ENCODE measurements at regions not wholly inside any gene's neighbourhood (a gene's known extent, or its start where the extent isn't known, plus 50 kb on each side); places are given as distances from the start of the nearest gene placed in this dataset.

GRCh38 chr11:113554526-113554925 is 79.3 kb upstream of the DRD2 start:
- Histone ChIP-seq H3K4me3 (replicated peaks in 1 of 3; ENCODE audit: insufficient read depth in 1 of 3, low read depth in 2 of 3, low read length in 3 of 3) (no peak overlapping the region), H3K79me2 (ENCODE audit: insufficient read depth, low read length) (no peaks in the 10 kb centered on the region), H4K20me1 (ENCODE audit: insufficient read depth, low read length) (no peaks in the 10 kb centered on the region), H3K27me3 (ENCODE audit: control insufficient read depth in 1 of 2, insufficient read depth in 2 of 2, low read length in 2 of 2) (peaks cover 0 to 7% of the 10 kb centered on the region in 2 experiments; a peak in 1 of 5 replicates), H3K4me1 (ENCODE audit: insufficient read depth, low read length) (no peaks in the 10 kb centered on the region), H3K36me3 (replicated peaks in 1 of 2; ENCODE audit: control insufficient read depth in 1 of 2, insufficient read depth in 2 of 2, low read length in 2 of 2) (no peaks in the 10 kb centered on the region), H3K9ac (ENCODE audit: insufficient read depth, low read depth, low read length) (no peak overlapping the region), H2AFZ (ENCODE audit: low read length) (no peak overlapping the region), H3K27ac (ENCODE audit: extremely low read length, insufficient read depth, low read length) (no peak overlapping the region), H3K9me3 (ENCODE audit: low read length) (no peaks in the 10 kb centered on the region), H3K4me2 (ENCODE audit: low read depth, low read length) (no peak overlapping the region)
- intact Hi-C loops (cut with micrococcal nuclease; ENCODE audit: unreplicated experiment): no loop called here
- TF ChIP-seq BCL6 (CRISPR knock-in tag; IDR thresholded peaks at IDR 0.05): no peak
- no peak for TF ChIP-seq KLF15 (CRISPR knock-in tag; IDR thresholded peaks at IDR 0.05; ENCODE audit: borderline replicate concordance)
- no peak for TF ChIP-seq ZBTB25 (CRISPR knock-in tag; IDR thresholded peaks at IDR 0.05)
- no peak for TF ChIP-seq SMC3 (IDR thresholded peaks at IDR 0.05; ENCODE audit: low read length)
- no peak for TF ChIP-seq SOX5 (CRISPR knock-in tag; IDR thresholded peaks at IDR 0.05; ENCODE audit: borderline replicate concordance)
- no peak for TF ChIP-seq ZNF891 (CRISPR knock-in tag; IDR thresholded peaks at IDR 0.05)
- no peak for TF ChIP-seq ZNF550 (CRISPR knock-in tag; IDR thresholded peaks at IDR 0.05; ENCODE audit: borderline replicate concordance)
- TF ChIP-seq ZNF264 (CRISPR knock-in tag; IDR thresholded peaks at IDR 0.05): no peak
- TF ChIP-seq NFKBIZ (CRISPR knock-in tag; IDR thresholded peaks at IDR 0.05): no peak
- no peak for TF ChIP-seq NFIC (IDR thresholded peaks at IDR 0.05; ENCODE audit: low read length)
- no peak for TF ChIP-seq CC2D1A (CRISPR knock-in tag; IDR thresholded peaks at IDR 0.05)
- TF ChIP-seq ARNT2 (CRISPR knock-in tag; IDR thresholded peaks at IDR 0.05; ENCODE audit: low read depth): no peak
- TF ChIP-seq MYNN (CRISPR knock-in tag; IDR thresholded peaks at IDR 0.05; ENCODE audit: low read depth): no peak
- no peak for TF ChIP-seq ZBTB40 (IDR thresholded peaks at IDR 0.05)
- TF ChIP-seq ZBTB40 (CRISPR knock-in tag; IDR thresholded peaks at IDR 0.05): no peak
- no peak for TF ChIP-seq ZUFSP (CRISPR knock-in tag; IDR thresholded peaks at IDR 0.05; ENCODE audit: borderline replicate concordance)
- FAIRE-seq: no peak
- WGBS (ENCODE audit: low lambda C conversion rate): 6% methylated on average over 2 of the region's 3 CpGs
- ChIA-PET CTCF (ENCODE audit: low intra/inter-chr PET ratio, low total read pairs) (no interaction called here), POLR2A (no interaction called here)
- in situ Hi-C loops (cut with HindIII; ENCODE audit: extremely low pct_ligation_motif_present, low pct_unique_long_range_greater_than_20kb): no loop called here
- DNase-seq (ENCODE audit: low spot score): no peak
- ATAC-seq: no peak
- no TSS peak for BruUV-seq (replicated peaks)

Data from HepG2 (cell line).